Pancreas (tissue), 10 donors: ENCODE measurements at regions not wholly inside any gene's neighbourhood (a gene's known extent, or its start where the extent isn't known, plus 50 kb on each side); places are given as distances from the start of the nearest gene placed in this dataset.

Experiments used
- ATAC-seq, 4 donors: fragments of 200-7000 bp; cut with Tn5 transposase; one replicate each; pipeline versions ENCODE4 v1.8.0 to v1.9.1; 2020; ENCODE audit warnings: mild to moderate bottlenecking in 4 of 4, moderate library complexity in 4 of 4
- DNase-seq, 6 donors: peaks; one replicate each; pipeline ENCODE4 v3.0.0-alpha.2; 2020
- FAIRE-seq: peaks from 2 replicates; lab custom pipeline; 2012; peaks lifted over from hg19 to GRCh38; lab: Jason Lieb, UNC
- H3K27ac ChIP-seq, 4 donors: fragments of 200-600 bp; sonication (generic); 1 replicate in 3 of 4; 2 replicates in 1 of 4; pipeline versions ENCODE4 v1.5.0 to v1.8.0; 2020
- H3K27me3 ChIP-seq, 4 donors: fragments of 200-600 bp; one replicate each; pipeline ENCODE4 v1.8.0; 2021
- H3K36me3 ChIP-seq, 3 donors: fragments of 200-600 bp; sonication (generic) in 1 of 3; one replicate each; pipeline versions ENCODE4 v1.5.0 to v1.8.0; 2020 to 2021
- H3K4me1 ChIP-seq, 3 donors: fragments of 200-600 bp; one replicate each; pipeline ENCODE4 v1.8.0; 2021
- H3K4me3 ChIP-seq, 4 donors: fragments of 200-600 bp; sonication (generic) in 2 of 4; one replicate each; pipeline versions ENCODE4 v1.5.0 to v1.8.0; 2020 to 2021
- H3K9me3 ChIP-seq, 4 donors: fragments of 200-600 bp; one replicate each; pipeline ENCODE4 v1.8.0; 2021
- WGBS, 2 donors: extraction: QIAGEN DNeasy Blood & Tissue Kit; methylation state at CpG; one replicate each; pipeline ENCODE4 v1.1.7; 2013; 5-methylcytosine and 5-hydroxymethylcytosine counted together
- intact Hi-C, 3 donors: fragments of 100-400 bp; cut with DNase I; formaldehyde crosslinking; loops; one replicate each; pipeline versions ENCODE4 v1.11.1 to v1.14.2; 2022
- TF ChIP-seq, protein P1 (sequence below), 4 donors: fragments of 200-600 bp; sonication (generic) in 3 of 4; IDR thresholded peaks; one replicate each; pipeline versions ENCODE4 v1.5.0 to v1.8.0; 2021; ENCODE audit warnings: antibody characterized with exemption in 4 of 4
- donor health status: healthy with polysubstance abuse.
- donor health status: DM: no; HTN: no; CAD: no; lungs with moderate emphysema.
- donor health status: DM: no; HTN: no; CAD: no.
- donor health status: control.
- donor health status: control.
- donor health status: Bipolar disorder and iron deficiency.
- donor health status: DM: yes; HTN: yes; CAD: no.
- donor health status: DM: no; HTN: no; CAD: no.
- donor health status: DM: no; HTN: no; CAD: no.
- donor health status: DM: yes; HTN: yes; CAD: no.

DNA sequence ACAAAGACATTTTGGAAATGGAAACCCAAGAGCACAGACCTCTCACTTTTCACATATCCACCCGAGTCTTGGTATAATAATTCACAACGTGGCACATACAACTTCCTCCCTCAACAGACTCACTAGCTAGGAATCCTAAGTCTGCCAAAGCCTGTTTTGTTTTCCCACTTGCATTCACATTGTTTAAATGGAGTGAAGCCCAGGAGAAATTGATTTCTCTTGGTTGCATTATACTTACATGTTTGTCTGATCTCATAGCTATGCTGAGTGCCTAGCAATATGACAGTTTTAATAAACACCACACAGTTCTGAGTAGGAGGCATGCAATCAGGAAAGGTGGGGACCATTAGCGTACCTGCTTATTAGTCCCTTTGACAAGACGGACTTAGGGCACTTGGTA lies 348.6 kb upstream of the ADGRL4 start:
- Histone ChIP-seq H3K27me3 (no peaks in the 10 kb centered on the region), H3K9me3 (no peaks in the 10 kb centered on the region), H3K4me3 (no peak overlapping the region), H3K4me1 (no peaks in the 10 kb centered on the region), H3K36me3 (no peaks in the 10 kb centered on the region), H3K27ac (no peak overlapping the region)
- DNase-seq, result no peak
- TF ChIP-seq, protein P1, sequence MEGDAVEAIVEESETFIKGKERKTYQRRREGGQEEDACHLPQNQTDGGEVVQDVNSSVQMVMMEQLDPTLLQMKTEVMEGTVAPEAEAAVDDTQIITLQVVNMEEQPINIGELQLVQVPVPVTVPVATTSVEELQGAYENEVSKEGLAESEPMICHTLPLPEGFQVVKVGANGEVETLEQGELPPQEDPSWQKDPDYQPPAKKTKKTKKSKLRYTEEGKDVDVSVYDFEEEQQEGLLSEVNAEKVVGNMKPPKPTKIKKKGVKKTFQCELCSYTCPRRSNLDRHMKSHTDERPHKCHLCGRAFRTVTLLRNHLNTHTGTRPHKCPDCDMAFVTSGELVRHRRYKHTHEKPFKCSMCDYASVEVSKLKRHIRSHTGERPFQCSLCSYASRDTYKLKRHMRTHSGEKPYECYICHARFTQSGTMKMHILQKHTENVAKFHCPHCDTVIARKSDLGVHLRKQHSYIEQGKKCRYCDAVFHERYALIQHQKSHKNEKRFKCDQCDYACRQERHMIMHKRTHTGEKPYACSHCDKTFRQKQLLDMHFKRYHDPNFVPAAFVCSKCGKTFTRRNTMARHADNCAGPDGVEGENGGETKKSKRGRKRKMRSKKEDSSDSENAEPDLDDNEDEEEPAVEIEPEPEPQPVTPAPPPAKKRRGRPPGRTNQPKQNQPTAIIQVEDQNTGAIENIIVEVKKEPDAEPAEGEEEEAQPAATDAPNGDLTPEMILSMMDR (IDR thresholded peaks at IDR 0.05), result no peak
- FAIRE-seq, result no peak
- intact Hi-C loops, result no loop called here
- 38 to 44% methylated on average over 4 of the region's 4 CpGs for WGBS, 2 donors
- ATAC-seq, result peak in 1 of 4 donors; percentile 22

DNA sequence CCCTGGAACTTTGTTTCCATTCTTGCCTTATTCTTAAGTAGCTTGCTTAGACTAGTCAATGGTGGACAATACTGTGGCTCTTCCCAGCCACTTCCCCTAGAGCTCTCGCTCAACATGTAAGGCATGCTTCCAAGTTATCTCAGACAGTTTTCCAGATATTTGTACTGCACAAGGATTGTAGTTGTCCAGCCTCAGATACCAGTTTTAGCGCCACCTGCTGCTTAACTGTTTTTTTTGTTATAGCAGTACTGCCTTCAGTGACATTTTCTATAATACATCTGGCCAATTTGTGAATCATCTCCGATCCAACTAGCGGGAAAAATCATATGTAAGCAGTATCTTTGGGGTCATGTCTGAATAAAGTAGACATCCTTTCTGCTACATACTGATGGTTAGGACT lies 346.7 kb upstream of the ADGRL4 start:
- DNase-seq (peak in 3 of 6 donors; percentile 10 to 26 (median 26)), FAIRE-seq (no peak), ATAC-seq (peak; percentile 68 to 78 (median 73))
- Histone ChIP-seq H3K4me3 (no peak overlapping the region), H3K27ac (no peak overlapping the region), H3K4me1 (no peaks in the 10 kb centered on the region), H3K27me3 (no peaks in the 10 kb centered on the region), H3K9me3 (no peaks in the 10 kb centered on the region), H3K36me3 (no peaks in the 10 kb centered on the region)
- 20 to 23% methylated on average over 4 of the region's 4 CpGs for whole genome bisulfite sequencing, 2 donors
- TF ChIP-seq, protein P1 (IDR thresholded peaks at IDR 0.05), result peak in 2 of 4 donors; percentile 21 to 23
- intact Hi-C loops, result no loop called here

DNA sequence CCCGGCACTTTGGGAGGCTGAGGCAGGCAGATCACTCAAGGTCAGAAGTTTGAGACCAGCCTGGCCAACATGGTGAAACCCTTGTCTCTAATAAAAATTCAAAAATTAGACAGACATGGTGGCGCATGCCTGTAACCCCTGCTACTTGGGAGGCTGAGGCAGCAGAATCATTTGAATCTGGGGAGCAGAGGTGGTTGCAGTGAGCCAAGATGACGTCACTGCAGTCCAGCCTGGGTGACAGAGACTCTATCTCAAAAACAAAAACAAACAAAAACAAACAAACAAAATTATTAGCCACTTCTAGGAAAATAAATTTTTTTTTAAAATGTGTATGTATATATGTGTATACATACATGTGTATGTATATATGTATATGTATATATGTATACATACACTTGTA lies 320.3 kb upstream of the ADGRL4 start:
- no peaks in the 10 kb centered on the region for H3K4me1 ChIP-seq
- intact Hi-C loops, result no loop called here
- FAIRE-seq (no peak), ATAC-seq (no peak), DNase-seq (no peak)
- 72 to 78% methylated on average over 3 of the region's 3 CpGs for WGBS, 2 donors
- H3K27me3 ChIP-seq, result no peaks in the 10 kb centered on the region
- no peaks in the 10 kb centered on the region for H3K9me3 ChIP-seq
- H3K27ac ChIP-seq, result no peak overlapping the region
- H3K36me3 ChIP-seq, result no peaks in the 10 kb centered on the region
- H3K4me3 ChIP-seq, result no peak overlapping the region
- TF ChIP-seq, protein P1 (IDR thresholded peaks at IDR 0.05), result no peak

DNA sequence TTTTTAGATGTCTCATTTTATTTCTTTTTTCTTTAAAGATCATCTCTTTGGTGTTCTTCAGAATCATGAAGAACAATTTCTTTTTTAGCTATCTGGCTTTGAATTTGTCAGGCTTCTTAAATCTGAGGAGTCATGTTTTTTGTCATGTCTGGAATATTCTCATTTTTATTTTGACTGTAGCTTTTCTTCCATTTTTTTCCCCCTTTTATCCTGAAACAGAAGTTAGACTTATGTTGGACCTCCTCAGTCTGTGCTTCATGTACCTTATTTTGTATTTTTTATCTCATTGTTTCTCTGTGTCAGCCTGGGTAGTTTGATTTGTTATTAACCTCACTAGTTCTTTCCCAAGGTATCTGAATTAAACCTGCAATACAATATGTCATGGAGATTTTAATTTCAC lies 319.2 kb upstream of the ADGRL4 start:
- Histone ChIP-seq H3K27ac (no peak overlapping the region), H3K4me1 (no peaks in the 10 kb centered on the region), H3K4me3 (no peak overlapping the region), H3K36me3 (no peaks in the 10 kb centered on the region), H3K27me3 (no peaks in the 10 kb centered on the region), H3K9me3 (no peaks in the 10 kb centered on the region)
- no peak for ATAC-seq
- intact Hi-C loops, result no loop called here
- FAIRE-seq, result no peak
- no peak for DNase-seq
- TF ChIP-seq, protein P1 (IDR thresholded peaks at IDR 0.05), result no peak

DNA sequence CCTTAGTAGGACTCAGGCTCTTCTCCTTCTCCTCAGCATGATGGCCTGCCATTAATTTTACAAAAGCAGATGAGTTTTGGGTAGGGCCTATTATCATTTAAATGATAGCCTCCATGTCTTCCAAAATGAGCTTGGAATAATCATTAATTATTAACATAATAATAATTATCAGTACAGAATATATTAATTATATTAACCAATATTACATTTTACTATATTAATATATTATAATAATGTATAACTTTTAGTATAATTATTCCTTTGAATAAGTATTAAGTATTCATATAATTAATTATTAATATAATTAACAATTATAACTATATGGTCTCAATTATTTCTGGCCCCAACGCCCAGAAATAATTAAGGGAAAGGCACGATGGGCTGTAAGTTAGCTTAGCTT lies 318.6 kb upstream of the ADGRL4 start:
- 75 to 77% methylated on average over 2 of the region's 2 CpGs for WGBS, 2 donors
- Histone ChIP-seq H3K4me1 (no peaks in the 10 kb centered on the region), H3K27ac (no peak overlapping the region), H3K27me3 (no peaks in the 10 kb centered on the region), H3K4me3 (no peak overlapping the region), H3K9me3 (no peaks in the 10 kb centered on the region), H3K36me3 (no peaks in the 10 kb centered on the region)
- intact Hi-C loops, result no loop called here
- TF ChIP-seq, protein P1 (IDR thresholded peaks at IDR 0.05), result no peak
- FAIRE-seq (peak; percentile 34), DNase-seq (no peak), ATAC-seq (no peak)
